ENCODE measurements at regions not wholly inside any gene's neighbourhood (a gene's known extent, or its start where the extent isn't known, plus 50 kb on each side); places are given as distances from the start of the nearest gene placed in this dataset.

DNA sequence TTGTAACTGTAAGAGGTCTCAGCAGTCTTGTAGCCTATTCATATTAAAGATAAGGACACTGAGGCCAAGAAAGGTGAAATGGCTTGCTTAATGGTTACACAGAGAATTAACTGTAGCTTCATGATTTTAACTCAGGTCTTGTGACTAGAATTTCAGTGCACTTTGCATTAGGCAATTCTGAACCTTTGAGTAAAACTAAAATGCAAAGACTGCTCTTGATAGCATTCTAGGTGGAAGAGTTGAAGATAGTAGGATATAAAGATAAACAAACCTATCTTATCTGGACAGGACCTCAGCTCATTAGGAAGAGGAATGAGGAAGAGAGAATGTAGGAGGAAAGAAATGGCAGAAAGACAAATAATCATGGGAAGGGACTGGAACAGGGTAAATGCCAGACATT is 68.6 kb upstream of the RGL1 start:
- Mint-ChIP-seq H3K36me3 (ENCODE audit: unreplicated experiment) (no peaks in the 10 kb centered on the region), H3K27ac (ENCODE audit: unreplicated experiment) (no peak overlapping the region)

DNA sequence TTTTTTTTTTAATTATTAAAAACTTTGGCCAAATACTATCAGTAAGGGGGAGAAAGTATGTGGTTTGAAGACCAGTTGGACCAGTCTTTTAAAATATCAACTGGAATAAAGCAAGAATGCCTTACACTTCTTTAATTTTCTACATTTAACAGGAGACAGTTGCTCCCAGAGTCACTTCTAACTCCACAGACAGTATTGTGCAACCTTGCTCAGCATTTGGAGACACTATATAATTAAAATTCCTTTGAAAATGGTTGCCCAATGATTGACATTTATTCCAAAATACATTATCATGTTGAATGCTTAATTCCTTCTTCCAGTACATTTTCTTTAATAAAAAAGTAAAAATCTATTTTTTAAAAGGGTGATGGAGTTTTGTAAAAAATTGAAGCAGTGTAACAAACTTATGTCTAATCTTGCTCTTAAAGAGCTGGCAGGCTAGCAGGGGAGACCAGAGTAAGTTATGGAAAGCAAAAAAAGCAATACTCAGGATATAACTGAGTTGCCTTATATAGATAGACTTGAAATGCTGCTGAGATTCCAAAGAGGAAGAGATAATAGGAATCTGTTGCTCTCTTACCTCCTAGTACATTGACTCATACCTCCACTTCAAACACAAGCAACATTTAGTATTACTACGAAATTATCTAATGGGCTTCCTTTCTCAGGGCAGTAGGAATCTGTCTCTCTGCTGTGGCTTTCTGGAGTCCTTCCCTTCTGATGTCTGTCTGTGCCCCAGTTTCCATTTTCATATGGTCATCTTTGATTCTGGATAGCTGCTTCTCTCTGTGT is 69.7 kb upstream of the RGL1 start:
- no peak for DNase-seq (ENCODE audit: extremely low spot score, unreplicated experiment)
- no peaks in the 10 kb centered on the region for H3K9me3 Mint-ChIP-seq (ENCODE audit: unreplicated experiment)
- H3K36me3 Mint-ChIP-seq (ENCODE audit: unreplicated experiment): no peaks in the 10 kb centered on the region
- peaks cover 19% of the 10 kb centered on the region for H3K4me1 Mint-ChIP-seq (ENCODE audit: unreplicated experiment)
- TF ChIP-seq, protein P1, sequence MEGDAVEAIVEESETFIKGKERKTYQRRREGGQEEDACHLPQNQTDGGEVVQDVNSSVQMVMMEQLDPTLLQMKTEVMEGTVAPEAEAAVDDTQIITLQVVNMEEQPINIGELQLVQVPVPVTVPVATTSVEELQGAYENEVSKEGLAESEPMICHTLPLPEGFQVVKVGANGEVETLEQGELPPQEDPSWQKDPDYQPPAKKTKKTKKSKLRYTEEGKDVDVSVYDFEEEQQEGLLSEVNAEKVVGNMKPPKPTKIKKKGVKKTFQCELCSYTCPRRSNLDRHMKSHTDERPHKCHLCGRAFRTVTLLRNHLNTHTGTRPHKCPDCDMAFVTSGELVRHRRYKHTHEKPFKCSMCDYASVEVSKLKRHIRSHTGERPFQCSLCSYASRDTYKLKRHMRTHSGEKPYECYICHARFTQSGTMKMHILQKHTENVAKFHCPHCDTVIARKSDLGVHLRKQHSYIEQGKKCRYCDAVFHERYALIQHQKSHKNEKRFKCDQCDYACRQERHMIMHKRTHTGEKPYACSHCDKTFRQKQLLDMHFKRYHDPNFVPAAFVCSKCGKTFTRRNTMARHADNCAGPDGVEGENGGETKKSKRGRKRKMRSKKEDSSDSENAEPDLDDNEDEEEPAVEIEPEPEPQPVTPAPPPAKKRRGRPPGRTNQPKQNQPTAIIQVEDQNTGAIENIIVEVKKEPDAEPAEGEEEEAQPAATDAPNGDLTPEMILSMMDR (IDR thresholded peaks at IDR 0.05): no peak
- no peaks in the 10 kb centered on the region for H3K27me3 Mint-ChIP-seq (ENCODE audit: unreplicated experiment)
- peak overlapping the region; percentile 3 for H3K27ac Mint-ChIP-seq (ENCODE audit: unreplicated experiment)
- H3K4me3 Mint-ChIP-seq (ENCODE audit: unreplicated experiment): no peak overlapping the region

More for the DNA sequence above, 68.6 kb upstream of the RGL1 start:
- DNase-seq (ENCODE audit: extremely low spot score, unreplicated experiment): no peak
- Mint-ChIP-seq H3K9me3 (ENCODE audit: unreplicated experiment) (no peaks in the 10 kb centered on the region), H3K4me3 (ENCODE audit: unreplicated experiment) (no peak overlapping the region), H3K27me3 (ENCODE audit: unreplicated experiment) (no peaks in the 10 kb centered on the region), H3K4me1 (ENCODE audit: unreplicated experiment) (peaks cover 17% of the 10 kb centered on the region)
- TF ChIP-seq, protein P1 (IDR thresholded peaks at IDR 0.05): no peak

DNA sequence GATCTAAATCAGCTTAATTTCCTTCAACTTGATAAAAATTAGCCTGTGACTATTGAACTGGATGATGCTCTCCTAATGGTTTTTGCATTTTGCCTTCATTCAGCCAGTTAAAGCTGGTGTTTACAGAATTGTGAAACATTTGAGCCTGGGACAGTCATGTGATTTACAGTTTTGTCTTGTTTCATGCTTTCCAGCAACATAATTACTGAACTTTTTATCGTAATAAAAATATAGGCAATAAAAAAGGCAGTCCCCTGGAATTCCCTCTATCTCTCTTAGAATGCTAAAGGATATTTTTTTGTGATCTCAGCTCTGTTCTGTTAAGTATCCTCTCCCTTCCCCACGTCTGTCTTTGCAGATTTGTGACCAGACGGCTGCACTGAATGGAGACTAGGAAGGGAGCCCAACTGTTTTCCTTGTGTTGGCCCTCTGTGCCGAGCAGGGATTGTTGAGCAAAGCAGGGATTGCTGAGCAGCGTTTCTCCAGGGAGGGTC is 70.3 kb upstream of the RGL1 start:
- H3K27me3 Mint-ChIP-seq (ENCODE audit: unreplicated experiment): no peaks in the 10 kb centered on the region
- peak overlapping the region; percentile 27 for H3K27ac Mint-ChIP-seq (ENCODE audit: unreplicated experiment)
- no peak for DNase-seq (ENCODE audit: extremely low spot score, unreplicated experiment)
- H3K4me3 Mint-ChIP-seq (ENCODE audit: unreplicated experiment): no peak overlapping the region
- no peaks in the 10 kb centered on the region for H3K9me3 Mint-ChIP-seq (ENCODE audit: unreplicated experiment)
- H3K36me3 Mint-ChIP-seq (ENCODE audit: unreplicated experiment): no peaks in the 10 kb centered on the region
- TF ChIP-seq, protein P1 (IDR thresholded peaks at IDR 0.05): no peak
- H3K4me1 Mint-ChIP-seq (ENCODE audit: unreplicated experiment): peaks cover 19% of the 10 kb centered on the region

DNA sequence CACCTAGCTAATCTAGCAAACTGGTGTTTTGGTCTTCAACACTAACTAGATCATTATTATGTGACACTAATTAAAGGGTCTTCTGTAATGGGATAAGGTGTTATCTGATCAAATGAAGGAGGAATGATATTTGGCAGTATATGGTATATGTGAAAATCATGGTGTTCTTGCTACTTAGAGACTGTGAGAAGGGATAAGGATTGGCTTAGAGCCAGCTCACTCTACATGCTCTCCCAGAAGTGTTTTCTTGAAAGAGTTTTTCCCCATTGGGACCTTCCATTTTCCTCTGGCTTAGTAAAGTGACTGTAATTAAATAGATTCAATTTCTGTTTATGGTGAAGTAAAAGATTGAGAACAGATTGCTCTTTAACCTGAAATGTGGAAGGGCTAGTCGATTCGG is 71.2 kb upstream of the RGL1 start:
- peak overlapping the region; percentile 27 for H3K27ac Mint-ChIP-seq (ENCODE audit: unreplicated experiment)

More for the DNA sequence above, 71.2 kb upstream of the RGL1 start:
- Mint-ChIP-seq H3K4me3 (ENCODE audit: unreplicated experiment) (no peak overlapping the region), H3K36me3 (ENCODE audit: unreplicated experiment) (no peaks in the 10 kb centered on the region), H3K4me1 (ENCODE audit: unreplicated experiment) (peaks cover 19% of the 10 kb centered on the region), H3K9me3 (ENCODE audit: unreplicated experiment) (no peaks in the 10 kb centered on the region), H3K27me3 (ENCODE audit: unreplicated experiment) (no peaks in the 10 kb centered on the region)
- TF ChIP-seq, protein P1 (IDR thresholded peaks at IDR 0.05): no peak
- no peak for DNase-seq (ENCODE audit: extremely low spot score, unreplicated experiment)

All from osteocyte (in vitro differentiated cells).